ENCODE measurements at regions not wholly inside any gene's neighbourhood (a gene's known extent, or its start where the extent isn't known, plus 50 kb on each side); places are given as distances from the start of the nearest gene placed in this dataset.

DNA sequence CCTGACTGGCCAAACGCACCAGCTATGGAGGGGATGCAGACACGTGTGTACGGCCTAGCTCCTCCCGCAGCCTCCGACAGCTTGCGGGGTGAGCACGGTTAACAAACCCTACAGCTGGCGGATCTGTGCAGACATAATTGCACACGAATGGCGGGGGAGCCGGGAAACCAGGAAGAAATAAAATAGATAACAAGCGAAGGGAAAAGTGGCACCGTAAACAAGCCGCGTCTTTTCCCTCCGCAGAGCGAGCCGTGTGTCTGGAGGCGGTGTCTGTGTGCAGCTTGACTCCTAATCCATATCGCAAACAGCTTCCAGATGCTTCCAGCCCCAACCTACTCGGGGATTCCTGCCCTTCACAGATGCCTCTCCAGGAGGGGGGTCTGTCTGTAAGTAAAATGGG, 853.1 kb upstream of the SALL3 start:
- DNase-seq = no peak

DNA sequence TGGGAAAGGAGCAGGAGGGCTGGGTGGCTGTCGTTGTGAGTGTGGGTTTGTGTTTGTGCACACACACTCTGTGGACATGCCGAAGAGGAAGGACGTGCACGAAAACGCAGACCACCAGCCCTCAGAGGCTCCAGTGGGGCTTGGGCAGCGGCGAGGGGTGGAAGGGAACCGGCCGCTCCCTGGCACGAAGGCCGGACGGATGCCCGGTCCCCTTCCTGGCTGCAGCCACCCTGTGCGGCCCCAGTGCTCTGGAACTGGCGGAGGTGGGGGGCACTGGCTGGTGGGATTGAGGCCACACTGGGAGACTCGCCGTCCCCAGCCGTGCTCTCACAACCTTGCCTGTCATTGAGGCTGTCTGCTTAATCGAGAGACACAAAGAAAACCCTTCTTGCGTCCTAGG, 852.6 kb upstream of the SALL3 start:
- no peak for DNase-seq

DNA sequence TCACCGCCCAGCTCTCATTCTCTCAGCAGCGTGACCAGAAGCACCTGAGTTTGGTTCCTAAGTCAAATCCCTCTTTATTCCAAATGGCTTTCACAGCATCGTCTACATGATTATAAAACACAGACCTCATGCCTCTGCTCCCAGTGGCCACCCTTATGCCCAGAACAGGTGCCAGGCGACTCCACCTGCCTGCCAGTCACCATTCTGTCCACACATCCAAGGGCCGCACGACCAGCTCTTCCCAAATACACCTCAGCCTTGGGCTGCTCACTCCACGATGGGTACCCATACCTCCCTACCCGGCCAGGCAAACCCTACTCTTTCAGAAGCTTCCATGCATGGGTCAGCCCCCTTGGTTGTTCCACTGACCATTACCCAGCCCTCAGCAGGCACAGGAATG, 851.6 kb upstream of the SALL3 start:
- DNase-seq = no peak

DNA sequence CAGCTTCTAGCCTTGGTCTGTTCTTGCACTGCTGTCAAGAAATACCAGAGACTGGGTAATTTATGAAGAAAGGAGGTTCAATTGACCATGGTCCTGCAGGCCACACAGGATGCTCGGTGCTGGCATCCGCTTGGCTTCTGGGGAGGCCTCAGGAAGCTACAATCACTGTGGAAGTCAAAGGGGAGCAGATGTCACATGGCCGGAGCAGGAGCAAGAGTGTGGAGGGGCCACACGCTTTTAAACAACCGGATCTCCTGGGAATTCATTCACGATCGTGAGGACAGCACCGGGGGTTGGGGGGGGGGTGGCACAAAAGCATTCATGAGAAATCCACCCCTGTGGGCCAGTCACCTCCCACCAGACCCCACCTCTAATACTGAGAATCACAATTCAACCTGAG, 850.4 kb upstream of the SALL3 start:
- no peak for DNase-seq

DNA sequence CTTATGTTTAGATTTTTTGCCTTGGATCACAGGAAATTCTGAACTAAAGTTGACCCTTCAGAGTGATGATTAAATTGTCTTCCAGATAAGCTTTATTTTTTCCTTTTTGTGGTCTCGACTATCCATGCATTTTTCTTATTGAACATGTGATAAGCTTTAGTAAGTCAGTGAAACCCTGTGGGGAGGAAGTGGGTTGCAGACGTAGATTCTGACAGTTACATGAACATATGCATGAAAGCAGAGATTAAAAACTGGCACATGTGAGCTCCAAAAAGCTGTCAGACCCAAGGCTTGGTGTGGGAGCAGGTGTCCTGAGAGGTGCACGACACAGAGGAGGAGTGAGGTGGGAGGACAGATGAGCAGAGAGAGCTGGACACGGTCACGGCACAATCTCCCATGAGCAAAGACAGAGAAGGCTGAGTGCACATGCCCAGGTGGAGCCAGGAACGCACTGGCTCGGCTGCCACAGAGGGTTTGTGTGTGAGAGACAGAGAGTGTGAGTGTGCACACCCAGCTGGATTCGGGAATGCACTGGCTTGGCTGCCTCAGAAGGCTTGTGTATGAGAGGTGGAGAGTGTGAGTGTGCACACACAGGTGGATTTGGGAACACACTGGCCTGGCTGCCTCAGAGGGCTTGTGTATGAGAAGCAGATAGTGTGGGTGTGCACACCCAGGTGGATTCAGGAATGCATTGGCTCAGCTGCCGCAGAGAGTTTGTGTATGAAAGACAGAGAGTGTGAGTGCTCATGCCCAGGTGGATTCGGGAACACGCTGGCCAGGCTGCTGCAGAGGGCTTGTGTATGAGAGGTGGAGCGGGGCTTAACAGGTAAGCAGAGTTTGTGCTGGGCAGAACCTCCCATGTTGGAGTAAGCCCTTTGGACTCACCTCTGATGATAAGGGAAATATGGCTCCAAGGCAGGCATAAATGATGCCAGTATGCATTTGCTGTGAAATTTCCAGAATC, 849.1 kb upstream of the SALL3 start:
- no peak for DNase-seq

DNA sequence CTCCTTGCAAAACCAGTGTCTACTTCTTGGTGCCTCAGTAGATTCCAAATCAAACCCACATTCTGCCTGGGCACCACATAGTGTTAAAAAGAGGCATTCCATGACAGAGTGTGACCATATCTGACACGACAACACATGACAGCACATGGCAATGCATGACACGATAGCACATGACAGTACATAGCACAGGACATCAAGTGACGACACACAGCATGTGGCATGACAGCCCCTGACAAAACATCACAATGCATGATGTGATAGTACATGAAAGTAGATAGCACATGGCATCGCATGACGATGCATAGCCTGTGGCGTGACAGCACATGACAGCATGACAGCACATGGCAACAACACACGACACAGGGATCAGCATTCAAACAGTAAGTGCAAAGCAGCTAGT, 845.9 kb upstream of the SALL3 start:
- no peak for DNase-seq

DNA sequence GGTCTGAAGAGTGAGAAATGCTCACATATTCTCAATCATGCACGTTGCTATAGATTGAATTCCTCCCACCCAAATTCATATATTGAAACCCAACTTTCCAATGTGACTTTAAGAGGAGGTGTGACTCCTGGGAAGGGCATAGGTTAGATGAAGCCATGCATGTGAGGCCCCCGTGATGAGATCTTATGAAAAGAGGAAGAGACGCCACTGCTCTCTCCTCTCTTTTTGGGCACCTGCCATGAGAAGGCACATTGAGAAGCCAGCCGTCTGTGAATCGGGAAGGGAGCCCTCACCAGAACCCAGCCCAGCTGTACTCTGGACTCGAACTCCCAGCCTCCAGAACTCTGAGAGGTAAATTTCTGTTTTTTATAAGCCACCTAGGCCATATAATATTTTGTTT, 842.6 kb upstream of the SALL3 start:
- DNase-seq = no peak

DNA sequence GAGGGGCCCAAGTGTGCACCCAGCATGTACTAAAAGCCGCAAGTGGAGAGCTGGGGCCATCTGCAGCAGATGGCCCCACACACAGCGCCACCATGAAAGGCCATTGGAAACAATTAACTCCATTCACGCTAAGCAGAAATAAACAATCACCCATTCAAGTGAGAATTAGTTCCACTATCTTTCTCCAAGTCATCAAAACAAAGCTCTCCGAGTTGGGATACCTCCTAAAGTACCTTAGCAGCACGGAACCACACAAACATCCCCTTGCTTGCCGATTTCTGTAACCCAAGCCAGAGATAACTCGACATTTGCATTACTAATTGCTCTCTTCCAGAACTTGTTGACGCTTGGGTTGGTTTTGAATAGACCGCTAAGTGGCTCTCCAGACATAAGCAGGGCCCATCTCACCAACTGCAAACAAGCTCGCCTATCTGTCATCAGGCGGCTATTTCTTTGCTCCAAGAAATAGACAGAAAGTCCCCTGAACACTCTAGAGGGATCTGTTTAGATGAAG, 840.6 kb upstream of the SALL3 start:
- DNase-seq = no peak

DNA sequence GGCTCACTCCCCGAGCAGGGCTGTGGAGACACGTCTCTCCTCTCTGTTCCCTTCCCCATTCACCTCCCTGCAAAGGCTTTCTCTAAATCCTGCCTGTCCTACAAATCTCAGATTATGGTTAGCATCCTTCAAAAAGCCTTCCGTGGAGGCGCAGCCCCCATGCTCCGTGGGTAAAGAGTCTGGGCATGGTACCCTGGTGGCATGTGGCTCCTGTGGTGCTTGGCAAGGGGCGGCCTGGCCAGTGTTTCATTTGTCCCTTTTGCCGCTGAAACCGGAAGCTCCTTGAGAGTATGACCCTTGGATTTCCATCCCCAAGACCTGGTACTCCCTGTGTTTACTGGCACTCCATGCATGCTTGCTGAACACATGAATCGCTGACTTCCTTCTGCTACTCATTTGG, 839.3 kb upstream of the SALL3 start:
- no peak for DNase-seq

DNA sequence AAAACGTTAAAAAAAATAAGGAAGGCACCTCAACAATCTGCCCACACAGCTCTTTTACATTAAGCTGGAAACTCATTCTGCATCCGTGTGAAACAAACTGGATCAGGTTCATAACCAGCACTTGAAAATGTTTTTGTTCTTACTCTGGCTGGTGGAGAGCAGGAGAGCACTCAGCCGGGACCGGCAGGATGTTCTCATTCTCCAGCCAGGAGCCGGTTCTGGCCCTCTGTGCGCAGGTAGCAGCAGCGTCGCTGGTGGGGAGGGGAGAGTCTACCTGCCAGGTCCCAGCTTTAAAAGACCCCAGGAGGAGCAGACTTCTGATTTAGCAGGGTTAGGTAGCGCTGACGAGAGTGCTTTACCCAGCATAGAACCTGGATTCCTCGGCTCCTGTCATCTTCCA, 834.9 kb upstream of the SALL3 start:
- no peak for DNase-seq

DNA sequence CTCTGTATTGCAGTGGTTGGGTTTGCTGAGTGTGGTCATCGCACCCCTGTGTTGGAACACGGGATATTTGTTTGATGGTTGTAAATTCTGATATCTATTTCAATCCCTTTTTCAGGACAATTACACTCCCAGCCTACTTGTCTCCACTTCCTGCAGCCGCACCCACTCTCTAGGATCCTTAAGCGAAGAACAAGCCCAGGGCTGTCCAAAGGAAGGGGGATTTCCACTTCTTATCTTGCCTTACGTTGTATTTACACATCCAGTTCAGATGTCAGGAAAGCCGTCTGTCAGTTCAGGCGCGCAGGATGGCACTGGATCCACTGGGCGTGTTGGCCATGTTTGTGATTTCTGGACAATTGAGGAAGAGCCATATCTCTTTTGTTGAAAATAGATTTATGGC, 834.5 kb upstream of the SALL3 start:
- DNase-seq = no peak

DNA sequence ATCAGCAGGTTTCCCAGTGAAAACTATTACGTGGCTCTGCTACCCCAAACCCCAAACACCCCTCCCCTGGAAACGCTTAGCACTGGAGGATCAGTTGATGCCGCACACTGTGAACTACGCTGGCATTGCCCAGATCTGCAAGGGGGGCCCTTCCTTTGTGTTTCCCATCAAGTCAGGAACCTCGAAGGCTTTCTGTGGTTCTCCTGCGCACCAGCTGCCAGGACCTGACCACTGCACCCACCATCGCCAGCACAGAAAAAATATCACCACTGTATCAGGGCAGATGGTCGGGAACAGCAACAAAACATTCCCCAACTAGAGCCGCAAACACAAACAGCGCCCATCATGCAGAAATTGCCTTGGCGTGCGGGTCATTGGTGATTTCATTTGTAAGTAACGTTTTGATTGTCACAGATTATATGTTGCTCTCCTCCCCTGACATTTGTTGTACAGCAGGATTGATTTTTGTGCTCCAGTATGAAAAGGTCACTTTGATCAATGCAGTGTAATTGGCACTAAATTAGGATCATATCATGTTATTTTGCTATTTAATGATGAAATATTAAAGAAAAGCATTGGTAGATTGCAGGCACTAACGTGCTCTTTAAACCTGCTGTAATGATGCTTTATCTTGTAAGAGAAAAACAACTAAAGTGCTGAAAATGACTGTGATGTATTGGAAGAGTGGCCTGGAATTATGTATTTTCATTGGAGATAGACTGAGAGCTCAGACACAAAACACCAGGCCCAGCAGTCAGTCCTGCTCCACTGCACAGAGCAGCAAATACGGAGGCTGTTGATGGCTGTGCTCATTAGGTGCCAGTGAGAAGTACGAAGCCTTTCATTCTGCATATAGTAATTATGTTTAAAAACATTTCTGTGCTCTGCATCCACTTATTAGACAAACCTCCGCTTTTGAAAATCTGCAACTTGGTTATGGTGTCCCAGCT, 833.2 kb upstream of the SALL3 start:
- no peak for DNase-seq

DNA sequence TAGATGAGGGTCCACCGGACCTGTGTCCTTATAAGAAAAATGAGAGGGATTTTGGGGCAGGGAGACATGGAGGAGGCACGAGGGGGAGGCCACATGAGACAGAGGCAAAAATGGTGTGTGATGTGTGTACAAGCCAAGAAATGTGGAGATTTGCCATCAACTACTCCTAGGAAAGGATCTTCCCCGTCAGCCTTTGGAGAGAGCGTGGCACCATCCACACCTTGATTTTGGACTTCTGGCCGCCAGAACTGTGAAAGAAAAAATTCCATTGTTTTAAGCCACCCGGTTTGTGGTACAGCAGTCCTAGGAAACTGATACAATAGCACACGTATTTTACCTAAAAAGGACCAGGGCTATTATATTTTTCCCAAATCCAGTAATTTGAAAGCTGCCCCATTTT, 829.0 kb upstream of the SALL3 start:
- DNase-seq = no peak

DNA sequence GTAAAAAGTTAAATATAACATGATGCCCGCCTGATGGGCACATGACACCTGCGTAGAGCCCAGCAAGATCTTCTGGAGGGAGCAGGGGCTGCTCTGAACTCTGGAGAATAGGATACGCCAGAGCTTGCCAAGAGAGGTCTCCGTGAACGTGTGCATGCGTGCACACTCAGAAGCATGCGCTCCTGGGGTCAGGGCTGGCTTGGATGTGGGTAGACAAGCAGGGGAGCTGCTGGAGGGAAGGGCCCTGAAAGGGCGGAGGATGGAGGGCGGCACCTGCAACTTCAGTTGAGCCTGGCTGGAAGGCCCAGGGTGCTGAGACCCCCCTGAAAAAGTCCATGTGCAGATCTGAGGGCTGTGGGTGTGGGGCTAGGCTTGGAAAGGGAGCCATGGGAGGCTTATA, 828.4 kb upstream of the SALL3 start:
- no peak for DNase-seq

DNA sequence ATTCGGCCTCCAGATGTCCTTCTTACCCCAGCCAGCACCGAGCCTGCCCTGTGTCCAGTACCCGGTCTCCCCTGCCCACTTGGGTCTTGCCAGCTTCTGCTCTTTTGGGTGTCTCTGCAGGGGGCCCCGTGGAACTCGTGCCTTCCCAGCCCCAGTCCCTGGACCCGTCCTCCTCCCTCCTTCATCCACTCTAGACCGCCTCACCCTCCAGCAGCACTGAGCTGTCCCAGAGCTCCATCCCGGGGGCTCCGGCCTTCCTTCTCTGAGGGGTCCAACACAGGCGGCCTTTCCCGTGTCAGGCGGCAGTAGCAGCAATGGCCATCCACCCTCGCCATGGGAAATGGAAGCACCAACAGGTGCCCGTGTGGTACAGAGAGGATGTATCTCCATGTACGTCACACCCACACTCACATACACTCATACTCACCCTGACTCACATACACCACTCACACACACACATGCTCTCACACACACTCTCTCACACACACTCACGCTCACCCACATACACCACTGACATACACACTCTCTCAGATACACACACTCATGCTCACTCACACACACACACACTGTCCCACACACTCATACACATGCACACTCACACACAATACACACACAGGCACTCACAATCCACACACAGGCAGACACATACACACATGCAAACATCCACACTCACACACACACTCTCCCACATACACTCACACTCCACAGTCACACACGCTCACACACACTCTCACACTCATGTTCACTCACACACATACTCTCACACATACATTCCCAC, 827.5 kb upstream of the SALL3 start:
- no peak for DNase-seq

DNA sequence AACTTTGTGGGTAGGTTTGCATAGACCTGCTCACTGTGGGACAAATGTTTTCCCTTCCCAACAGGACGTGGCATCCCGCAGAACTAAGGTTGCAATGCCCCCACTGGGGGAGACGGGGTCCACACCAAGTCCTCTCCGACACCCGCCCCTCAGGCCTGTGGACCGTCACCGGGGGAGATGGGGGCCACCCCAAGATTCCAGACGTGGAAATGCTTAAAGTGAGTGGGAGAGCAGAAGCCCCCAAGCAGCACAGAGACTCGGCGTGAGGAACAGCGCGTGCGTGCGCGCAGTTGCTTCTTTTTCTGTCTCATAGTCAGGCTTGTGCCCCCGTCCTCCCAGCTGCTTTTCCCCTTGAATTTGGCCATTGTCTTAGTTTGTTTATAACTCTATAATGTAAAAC, 826.3 kb upstream of the SALL3 start:
- no peak for DNase-seq

DNA sequence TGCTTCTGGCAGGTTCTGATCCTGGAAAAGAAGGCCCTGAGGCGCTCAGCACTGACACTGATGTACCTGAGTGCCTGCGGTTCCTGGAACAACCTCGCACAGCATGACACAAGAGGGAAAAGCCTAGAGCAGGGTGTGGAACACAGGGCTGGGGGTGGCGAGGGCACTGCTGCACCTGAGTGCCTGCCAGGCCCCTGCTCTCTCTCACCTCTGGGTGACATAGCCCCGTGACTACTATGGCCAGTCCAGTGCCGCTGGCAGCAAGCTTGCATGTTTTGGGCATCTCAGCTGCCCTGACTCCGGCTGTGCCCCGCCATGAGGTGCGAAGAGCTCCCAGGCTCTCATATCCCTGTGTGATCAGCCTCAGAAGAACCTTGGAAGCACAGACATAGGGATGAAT, 825.2 kb upstream of the SALL3 start:
- DNase-seq = no peak

DNA sequence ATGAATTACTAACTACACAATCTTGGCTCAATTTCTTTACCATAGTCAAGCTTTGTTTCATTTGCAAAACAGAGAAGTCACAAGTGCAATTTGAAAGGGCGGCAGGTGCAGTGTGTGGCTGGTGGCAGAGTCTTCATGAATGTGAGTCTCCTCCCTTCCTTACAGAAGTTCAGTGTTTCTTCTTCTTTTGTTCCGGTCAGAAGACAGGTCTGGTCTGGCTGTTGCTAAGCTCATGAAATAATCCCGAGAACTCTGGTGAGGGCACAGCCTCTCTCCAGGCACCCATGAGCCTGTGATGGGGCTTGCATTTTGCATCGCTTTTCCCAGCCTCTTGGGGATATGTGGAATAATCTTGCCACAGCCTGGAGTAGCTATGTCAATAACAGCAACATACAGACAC, 824.8 kb upstream of the SALL3 start:
- no peak for DNase-seq

DNA sequence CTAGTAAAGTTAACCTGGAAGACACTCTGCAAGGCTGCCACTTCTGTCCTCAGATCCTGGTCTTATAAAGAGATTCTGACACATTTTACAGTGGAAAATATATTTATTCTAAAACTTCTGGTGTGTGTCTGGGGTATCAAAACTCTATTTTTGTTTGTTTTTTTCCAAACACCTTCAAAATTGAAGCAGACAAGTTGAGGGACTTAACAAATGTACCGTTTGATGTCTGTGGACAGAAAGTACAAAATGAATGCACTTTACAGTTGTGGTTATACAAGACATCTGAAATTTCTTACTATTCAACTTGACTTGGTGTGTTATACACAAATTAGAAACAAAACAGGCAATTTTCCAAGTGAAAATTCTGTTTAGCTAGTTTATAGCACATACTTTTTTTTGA, 823.2 kb upstream of the SALL3 start:
- DNase-seq = no peak

DNA sequence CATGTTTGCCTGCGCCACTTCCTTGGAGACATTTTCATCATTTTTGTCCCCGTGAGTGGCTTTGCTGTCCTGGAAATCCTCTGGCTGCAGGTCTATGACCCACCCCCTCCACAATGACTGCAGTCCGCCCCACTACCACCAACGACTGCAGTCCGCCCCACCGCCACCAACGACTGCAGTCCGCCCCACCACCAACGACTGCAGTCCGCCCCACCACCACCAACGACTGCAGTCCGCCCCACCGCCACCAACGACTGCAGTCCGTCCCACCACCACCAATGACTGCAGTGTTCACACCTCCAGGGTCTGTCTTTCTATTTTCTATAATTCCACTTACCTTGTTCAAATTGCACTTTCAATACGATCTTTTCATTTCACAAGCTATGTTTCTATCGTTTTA, 820.7 kb upstream of the SALL3 start:
- no peak for DNase-seq

DNA sequence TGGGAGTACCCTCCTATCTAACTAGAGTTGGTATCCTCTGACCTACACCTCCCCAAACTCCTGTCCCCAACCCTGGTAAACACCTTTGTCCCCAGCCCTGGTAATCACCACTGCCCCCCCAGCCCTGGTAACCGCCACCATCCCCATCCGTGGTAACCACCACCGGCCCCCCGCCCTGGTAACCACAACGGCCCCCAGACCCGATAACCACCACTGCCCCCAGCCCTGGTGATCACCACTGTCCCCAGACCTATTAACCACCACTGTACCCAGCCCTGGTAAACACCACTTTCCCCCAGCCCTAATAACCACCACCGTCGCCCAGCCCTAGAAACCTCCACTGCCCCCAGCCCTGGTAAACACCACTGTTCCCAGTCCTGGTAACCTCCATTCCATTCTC, 820.2 kb upstream of the SALL3 start:
- no peak for DNase-seq

DNA sequence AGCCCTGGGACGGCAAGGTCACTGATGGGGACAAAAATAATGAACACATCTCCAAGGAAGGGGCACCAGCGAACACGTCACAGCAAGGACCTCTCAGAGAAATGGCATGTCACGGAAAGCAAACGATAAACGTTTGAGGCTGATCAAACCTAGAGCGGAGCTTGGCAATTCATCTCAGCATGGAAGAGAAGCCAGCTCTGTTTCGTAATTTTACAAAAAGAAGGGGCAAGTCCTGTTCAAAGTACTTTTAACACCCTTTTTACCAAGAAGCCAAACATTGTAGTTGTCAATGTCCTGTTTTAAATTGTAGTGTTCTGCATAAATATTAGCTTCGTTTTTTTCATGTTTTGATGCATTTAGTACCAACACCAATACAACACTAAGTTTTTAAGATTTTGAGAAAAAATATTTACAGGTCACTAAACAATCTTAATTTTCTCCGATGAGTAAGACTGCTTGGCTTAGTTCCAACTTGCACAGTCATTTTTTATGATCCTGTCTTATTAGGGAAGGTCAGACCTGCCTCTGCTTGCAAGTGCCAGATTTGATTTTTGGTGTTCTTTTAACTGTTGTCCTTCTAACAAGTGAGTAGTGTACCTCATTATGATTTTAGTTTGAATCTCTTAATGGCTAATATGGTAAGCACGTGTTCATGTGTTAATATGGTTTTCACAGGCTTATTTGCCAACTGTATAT, 818.5 kb upstream of the SALL3 start:
- no peak for DNase-seq
